ENCODE measurements at regions not wholly inside any gene's neighbourhood (a gene's known extent, or its start where the extent isn't known, plus 50 kb on each side); places are given as distances from the start of the nearest gene placed in this dataset.

GRCh38 chr1:48080331-48081255 lies 83.4 kb upstream of the TRABD2B start:
- TF ChIP-seq, protein P1, sequence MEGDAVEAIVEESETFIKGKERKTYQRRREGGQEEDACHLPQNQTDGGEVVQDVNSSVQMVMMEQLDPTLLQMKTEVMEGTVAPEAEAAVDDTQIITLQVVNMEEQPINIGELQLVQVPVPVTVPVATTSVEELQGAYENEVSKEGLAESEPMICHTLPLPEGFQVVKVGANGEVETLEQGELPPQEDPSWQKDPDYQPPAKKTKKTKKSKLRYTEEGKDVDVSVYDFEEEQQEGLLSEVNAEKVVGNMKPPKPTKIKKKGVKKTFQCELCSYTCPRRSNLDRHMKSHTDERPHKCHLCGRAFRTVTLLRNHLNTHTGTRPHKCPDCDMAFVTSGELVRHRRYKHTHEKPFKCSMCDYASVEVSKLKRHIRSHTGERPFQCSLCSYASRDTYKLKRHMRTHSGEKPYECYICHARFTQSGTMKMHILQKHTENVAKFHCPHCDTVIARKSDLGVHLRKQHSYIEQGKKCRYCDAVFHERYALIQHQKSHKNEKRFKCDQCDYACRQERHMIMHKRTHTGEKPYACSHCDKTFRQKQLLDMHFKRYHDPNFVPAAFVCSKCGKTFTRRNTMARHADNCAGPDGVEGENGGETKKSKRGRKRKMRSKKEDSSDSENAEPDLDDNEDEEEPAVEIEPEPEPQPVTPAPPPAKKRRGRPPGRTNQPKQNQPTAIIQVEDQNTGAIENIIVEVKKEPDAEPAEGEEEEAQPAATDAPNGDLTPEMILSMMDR (IDR thresholded peaks at IDR 0.05) = no peak
- no peak for TF ChIP-seq EZH2 (IDR thresholded peaks at IDR 0.05; ENCODE audit: borderline replicate concordance, insufficient read depth, low read depth, low read length, poor library complexity, severe bottlenecking)
